Uterus (tissue), 3 donors: ENCODE measurements at regions not wholly inside any gene's neighbourhood (a gene's known extent, or its start where the extent isn't known, plus 50 kb on each side); places are given as distances from the start of the nearest gene placed in this dataset.

Source experiments
- DNase-seq, 2 donors: peaks; one replicate each; pipeline ENCODE4 v3.0.0-alpha.2; 2019 to 2020
- H3K27ac ChIP-seq, 2 donors: fragments of 200-600 bp; sonication (generic); 1 replicate in 1 of 2; 2 replicates in 1 of 2; pipeline ENCODE4 v1.5.1; 2016 to 2018
- H3K27me3 ChIP-seq, 2 donors: fragments of 200-600 bp; sonication (generic); one replicate each; pipeline ENCODE4 v1.5.1; 2018 to 2019; ENCODE audit warnings: control low read depth in 1 of 2
- H3K36me3 ChIP-seq, 2 donors: fragments of 200-600 bp; sonication (generic); one replicate each; pipeline ENCODE4 v1.5.1; 2019; ENCODE audit warnings: control low read depth in 1 of 2
- H3K4me1 ChIP-seq, 2 donors: fragments of 200-600 bp; sonication (generic); one replicate each; pipeline ENCODE4 v1.5.1; 2018 to 2019; ENCODE audit warnings: control low read depth in 1 of 2
- H3K4me3 ChIP-seq, 2 donors: fragments of 200-600 bp; sonication (generic); 1 replicate in 1 of 2; 2 replicates in 1 of 2; pipeline ENCODE4 v1.5.1; 2018 to 2019; ENCODE audit warnings: mild to moderate bottlenecking in 1 of 2
- H3K9me3 ChIP-seq, 2 donors: fragments of 200-600 bp; sonication (generic); one replicate each; pipeline ENCODE4 v1.5.1; 2019; ENCODE audit warnings: control low read depth in 1 of 2
- CTCF ChIP-seq, 4 experiments: fragments of 200-600 bp in 2 of 4; fragments of 450-650 bp in 2 of 4; sonication (generic) in 2 of 4; IDR thresholded peaks; one replicate each; pipeline ENCODE4 v1.5.1; 2016 to 2019; ENCODE audit warnings: antibody characterized with exemption in 4 of 4, mild to moderate bottlenecking in 2 of 4, moderate library complexity in 1 of 4
- POLR2A ChIP-seq, 2 donors: fragments of 450-650 bp; IDR thresholded peaks; one replicate each; pipeline ENCODE4 v1.6.1; 2016; ENCODE audit warnings: antibody characterized with exemption in 2 of 2, mild to moderate bottlenecking in 1 of 2, moderate library complexity in 1 of 2
- intact Hi-C: fragments of 100-400 bp; cut with DNase I; formaldehyde crosslinking; loops from one replicate; pipeline ENCODE4 v1.15.1; 2023; ENCODE audit warnings: low total_unique reads
- donor health status: DM: yes; HTN: yes; CAD: no.

- Histone ChIP-seq H3K27me3 (no peaks in the 10 kb centered on the region), H3K27ac (no peak overlapping the region), H3K4me3 (no peak overlapping the region), H3K4me1 (no peaks in the 10 kb centered on the region), H3K36me3 (no peaks in the 10 kb centered on the region), H3K9me3 (no peaks in the 10 kb centered on the region)
- intact Hi-C loops = no loop called here
- no peak for TF ChIP-seq CTCF (IDR thresholded peaks at IDR 0.05)
- TF ChIP-seq POLR2A (IDR thresholded peaks at IDR 0.05) = no peak
- DNase-seq = no peak
These were observed 74.2 kb downstream of the CYRIA start for GRCh38 chr2:16591370-16591933.

GRCh38 chr2:16589465-16589864, 76.2 kb downstream of the CYRIA start:
- no peaks in the 10 kb centered on the region for H3K4me1 ChIP-seq
- no peak overlapping the region for H3K4me3 ChIP-seq
- H3K36me3 ChIP-seq = no peaks in the 10 kb centered on the region
- H3K27ac ChIP-seq = no peak overlapping the region
- no peaks in the 10 kb centered on the region for H3K27me3 ChIP-seq
- intact Hi-C loops = no loop called here
- DNase-seq = no peak
- TF ChIP-seq CTCF (IDR thresholded peaks at IDR 0.05) (no peak), POLR2A (IDR thresholded peaks at IDR 0.05) (no peak)
- no peaks in the 10 kb centered on the region for H3K9me3 ChIP-seq

GRCh38 chr2:16588565-16588964, 77.1 kb downstream of the CYRIA start:
- Histone ChIP-seq H3K27me3 (no peaks in the 10 kb centered on the region), H3K27ac (no peak overlapping the region), H3K9me3 (no peaks in the 10 kb centered on the region), H3K36me3 (no peaks in the 10 kb centered on the region), H3K4me3 (no peak overlapping the region), H3K4me1 (no peaks in the 10 kb centered on the region)
- no peak for DNase-seq
- intact Hi-C loops = no loop called here
- no peak for TF ChIP-seq POLR2A (IDR thresholded peaks at IDR 0.05)

- Histone ChIP-seq H3K27me3 (no peaks in the 10 kb centered on the region), H3K9me3 (no peaks in the 10 kb centered on the region), H3K36me3 (no peaks in the 10 kb centered on the region), H3K27ac (no peak overlapping the region), H3K4me1 (no peaks in the 10 kb centered on the region), H3K4me3 (no peak overlapping the region)
- intact Hi-C loops = no loop called here
- TF ChIP-seq CTCF (IDR thresholded peaks at IDR 0.05) = no peak
- no peak for TF ChIP-seq POLR2A (IDR thresholded peaks at IDR 0.05)
- DNase-seq = no peak
These were observed 78.0 kb downstream of the CYRIA start for GRCh38 chr2:16587601-16588000.

GRCh38 chr2:16584824-16585540, 80.7 kb downstream of the CYRIA start:
- no peaks in the 10 kb centered on the region for H3K4me1 ChIP-seq
- no peak for DNase-seq
- H3K36me3 ChIP-seq = no peaks in the 10 kb centered on the region
- H3K27ac ChIP-seq = no peak overlapping the region
- no peaks in the 10 kb centered on the region for H3K27me3 ChIP-seq
- TF ChIP-seq CTCF (IDR thresholded peaks at IDR 0.05) (no peak), POLR2A (IDR thresholded peaks at IDR 0.05) (no peak)
- H3K9me3 ChIP-seq = no peaks in the 10 kb centered on the region
- H3K4me3 ChIP-seq = no peak overlapping the region
- intact Hi-C loops = no loop called here
